WTC11 (cell line): ENCODE measurements at regions not wholly inside any gene's neighbourhood (a gene's known extent, or its start where the extent isn't known, plus 50 kb on each side); places are given as distances from the start of the nearest gene placed in this dataset.

Experiments
- ATF6 ChIP-seq: sonication (generic); formaldehyde crosslinking; IDR thresholded peaks from 2 replicates; pipeline ENCODE4 v1.8.1; 2023; ENCODE audit warnings: mild to moderate bottlenecking, missing genetic modification reagents
- ESRRA ChIP-seq: sonication (generic); formaldehyde crosslinking; IDR thresholded peaks from 2 replicates; pipeline ENCODE4 v1.8.1; 2022; ENCODE audit warnings: mild to moderate bottlenecking, missing genetic modification reagents, borderline replicate concordance
- MYBL2 ChIP-seq: sonication (generic); formaldehyde crosslinking; IDR thresholded peaks from 2 replicates; pipeline ENCODE4 v1.8.1; 2023; ENCODE audit warnings: mild to moderate bottlenecking, moderate library complexity, missing genetic modification reagents
- TF ChIP-seq, protein P1 (sequence below): sonication (generic); formaldehyde crosslinking; IDR thresholded peaks from 2 replicates; pipeline ENCODE4 v1.8.1; 2022; ENCODE audit warnings: low read depth, missing genetic modification reagents, borderline replicate concordance
- TF ChIP-seq, protein P2 (sequence below): sonication (generic); formaldehyde crosslinking; conservative IDR thresholded peaks from 2 replicates; pipeline ENCODE4 v1.8.1; 2022; ENCODE audit warnings: mild to moderate bottlenecking, missing genetic modification reagents
- TF ChIP-seq, protein P3 (sequence below): sonication (generic); formaldehyde crosslinking; IDR thresholded peaks from 2 replicates; pipeline ENCODE4 v1.8.1; 2022; ENCODE audit warnings: mild to moderate bottlenecking, moderate library complexity, missing genetic modification reagents
- TF ChIP-seq, protein P4 (sequence below): fragments of 200-600 bp; IDR thresholded peaks from 2 replicates; pipeline ENCODE4 v1.8.0; 2022; ENCODE audit warnings: antibody characterized with exemption

GRCh38 chr15:70580958-70581357 lies 182.4 kb downstream of the UACA start:
- TF ChIP-seq, protein P1, sequence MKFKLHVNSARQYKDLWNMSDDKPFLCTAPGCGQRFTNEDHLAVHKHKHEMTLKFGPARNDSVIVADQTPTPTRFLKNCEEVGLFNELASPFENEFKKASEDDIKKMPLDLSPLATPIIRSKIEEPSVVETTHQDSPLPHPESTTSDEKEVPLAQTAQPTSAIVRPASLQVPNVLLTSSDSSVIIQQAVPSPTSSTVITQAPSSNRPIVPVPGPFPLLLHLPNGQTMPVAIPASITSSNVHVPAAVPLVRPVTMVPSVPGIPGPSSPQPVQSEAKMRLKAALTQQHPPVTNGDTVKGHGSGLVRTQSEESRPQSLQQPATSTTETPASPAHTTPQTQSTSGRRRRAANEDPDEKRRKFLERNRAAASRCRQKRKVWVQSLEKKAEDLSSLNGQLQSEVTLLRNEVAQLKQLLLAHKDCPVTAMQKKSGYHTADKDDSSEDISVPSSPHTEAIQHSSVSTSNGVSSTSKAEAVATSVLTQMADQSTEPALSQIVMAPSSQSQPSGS (CRISPR knock-in tag), result no peak
- no peak for TF ChIP-seq ESRRA (CRISPR knock-in tag)
- TF ChIP-seq, protein P2, sequence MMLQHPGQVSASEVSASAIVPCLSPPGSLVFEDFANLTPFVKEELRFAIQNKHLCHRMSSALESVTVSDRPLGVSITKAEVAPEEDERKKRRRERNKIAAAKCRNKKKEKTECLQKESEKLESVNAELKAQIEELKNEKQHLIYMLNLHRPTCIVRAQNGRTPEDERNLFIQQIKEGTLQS (CRISPR knock-in tag), result no peak
- TF ChIP-seq ATF6 (CRISPR knock-in tag), result no peak
- TF ChIP-seq, protein P3, sequence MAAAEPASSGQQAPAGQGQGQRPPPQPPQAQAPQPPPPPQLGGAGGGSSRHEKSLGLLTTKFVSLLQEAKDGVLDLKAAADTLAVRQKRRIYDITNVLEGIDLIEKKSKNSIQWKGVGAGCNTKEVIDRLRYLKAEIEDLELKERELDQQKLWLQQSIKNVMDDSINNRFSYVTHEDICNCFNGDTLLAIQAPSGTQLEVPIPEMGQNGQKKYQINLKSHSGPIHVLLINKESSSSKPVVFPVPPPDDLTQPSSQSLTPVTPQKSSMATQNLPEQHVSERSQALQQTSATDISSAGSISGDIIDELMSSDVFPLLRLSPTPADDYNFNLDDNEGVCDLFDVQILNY (CRISPR knock-in tag), result no peak
- TF ChIP-seq, protein P4, sequence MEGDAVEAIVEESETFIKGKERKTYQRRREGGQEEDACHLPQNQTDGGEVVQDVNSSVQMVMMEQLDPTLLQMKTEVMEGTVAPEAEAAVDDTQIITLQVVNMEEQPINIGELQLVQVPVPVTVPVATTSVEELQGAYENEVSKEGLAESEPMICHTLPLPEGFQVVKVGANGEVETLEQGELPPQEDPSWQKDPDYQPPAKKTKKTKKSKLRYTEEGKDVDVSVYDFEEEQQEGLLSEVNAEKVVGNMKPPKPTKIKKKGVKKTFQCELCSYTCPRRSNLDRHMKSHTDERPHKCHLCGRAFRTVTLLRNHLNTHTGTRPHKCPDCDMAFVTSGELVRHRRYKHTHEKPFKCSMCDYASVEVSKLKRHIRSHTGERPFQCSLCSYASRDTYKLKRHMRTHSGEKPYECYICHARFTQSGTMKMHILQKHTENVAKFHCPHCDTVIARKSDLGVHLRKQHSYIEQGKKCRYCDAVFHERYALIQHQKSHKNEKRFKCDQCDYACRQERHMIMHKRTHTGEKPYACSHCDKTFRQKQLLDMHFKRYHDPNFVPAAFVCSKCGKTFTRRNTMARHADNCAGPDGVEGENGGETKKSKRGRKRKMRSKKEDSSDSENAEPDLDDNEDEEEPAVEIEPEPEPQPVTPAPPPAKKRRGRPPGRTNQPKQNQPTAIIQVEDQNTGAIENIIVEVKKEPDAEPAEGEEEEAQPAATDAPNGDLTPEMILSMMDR, result no peak
- no peak for TF ChIP-seq MYBL2
